HG03175 (cell line): ENCODE measurements at regions not wholly inside any gene's neighbourhood (a gene's known extent, or its start where the extent isn't known, plus 50 kb on each side); places are given as distances from the start of the nearest gene placed in this dataset.

Experiments used
- ATAC-seq: cut with Tn5 transposase; IDR thresholded peaks from one replicate; pipeline ENCODE4 v1.9.1; 2021; ENCODE audit warnings: mild to moderate bottlenecking, moderate library complexity; ENCODE audit not compliant: unreplicated experiment

DNA sequence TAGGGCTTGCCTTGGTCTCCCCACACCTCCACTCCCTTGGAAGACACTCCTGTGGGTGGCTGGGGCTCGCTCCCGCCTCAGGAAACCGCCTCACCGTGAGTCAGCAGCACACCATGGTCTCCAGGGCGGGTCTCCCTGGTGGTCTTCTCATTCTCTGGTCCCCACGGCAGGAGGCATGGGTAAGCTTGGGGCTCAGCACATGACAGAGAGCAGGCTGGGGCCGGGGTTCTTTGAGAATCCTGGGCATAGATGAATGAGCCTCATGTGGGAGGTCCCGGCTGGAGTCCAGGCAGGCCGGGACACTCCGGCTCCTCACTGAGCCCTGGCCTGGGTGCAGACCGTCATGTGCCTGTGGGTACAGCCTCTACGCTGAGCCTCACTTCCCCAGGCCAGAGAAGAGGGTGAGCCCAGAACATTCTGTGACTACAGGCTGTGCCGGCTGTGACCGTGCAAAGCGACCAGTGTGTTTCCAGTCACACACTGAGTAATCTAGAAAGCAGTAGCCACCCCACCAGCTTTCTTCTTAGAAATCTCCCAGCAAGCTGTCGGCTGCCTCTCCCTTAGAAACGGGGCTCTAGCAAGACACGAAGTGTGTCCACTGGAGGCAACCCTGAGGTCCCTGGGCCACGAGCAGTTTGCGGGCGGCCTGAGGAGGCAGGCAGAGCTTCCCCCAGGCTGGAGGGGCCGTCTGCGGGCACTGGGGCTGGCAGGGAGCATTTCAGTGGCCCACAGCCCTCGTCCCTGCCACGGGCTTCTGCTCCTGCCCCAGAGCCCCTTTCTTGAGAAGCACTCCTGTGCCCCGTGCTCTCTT, 93.1 kb downstream of the RHOB start:
- no peak for ATAC-seq

DNA sequence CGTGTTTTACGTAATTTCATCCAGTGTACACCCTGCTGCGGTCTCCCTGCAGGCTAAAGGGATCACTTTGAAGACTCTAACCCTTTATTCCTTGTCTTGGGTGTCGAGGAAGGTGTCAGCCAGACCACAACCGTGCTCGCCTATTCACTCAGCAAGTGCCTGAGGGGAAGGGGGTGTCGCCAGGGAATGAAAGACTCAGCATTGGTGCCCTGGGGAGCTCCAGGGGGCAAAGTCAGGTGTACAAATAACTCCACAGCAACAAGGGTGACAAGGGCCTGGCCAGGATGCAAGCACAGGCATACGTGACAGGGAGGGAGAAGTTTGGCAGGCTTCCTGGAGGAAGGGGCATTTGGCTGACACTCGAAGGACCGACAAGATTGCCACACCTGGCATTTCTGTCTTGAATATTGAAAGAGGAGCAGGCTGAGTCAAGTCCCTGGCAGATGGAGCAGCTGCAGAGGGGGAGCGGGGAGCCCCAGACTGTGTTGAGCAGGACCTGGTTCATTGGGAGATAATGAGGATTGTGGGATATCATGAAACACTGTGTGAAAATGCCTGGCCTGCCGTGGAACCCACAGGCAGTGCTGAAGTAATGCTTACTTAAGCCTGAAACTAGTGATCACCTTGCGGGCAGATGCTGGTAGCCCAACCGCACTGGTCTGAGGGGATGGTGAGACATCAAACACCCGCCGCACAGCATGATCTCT, 93.9 kb downstream of the RHOB start:
- ATAC-seq, result no peak

DNA sequence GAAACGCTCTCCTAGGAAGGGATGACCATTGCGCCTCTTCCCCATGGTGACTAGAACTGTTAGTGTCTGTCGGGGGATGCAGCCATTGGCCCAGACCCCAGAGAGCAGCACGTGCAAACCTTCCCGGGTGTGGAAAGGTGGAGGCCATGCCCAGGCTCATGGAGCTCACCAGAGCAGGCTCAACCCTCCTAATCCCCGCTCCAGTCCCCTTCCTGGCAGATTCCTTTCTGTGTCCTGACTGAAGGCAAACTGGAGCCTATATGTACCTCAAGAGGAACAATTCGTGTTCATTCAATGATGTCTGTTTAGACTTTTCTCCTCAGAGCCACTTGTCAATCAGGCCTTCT, 94.4 kb downstream of the RHOB start:
- ATAC-seq, result no peak

DNA sequence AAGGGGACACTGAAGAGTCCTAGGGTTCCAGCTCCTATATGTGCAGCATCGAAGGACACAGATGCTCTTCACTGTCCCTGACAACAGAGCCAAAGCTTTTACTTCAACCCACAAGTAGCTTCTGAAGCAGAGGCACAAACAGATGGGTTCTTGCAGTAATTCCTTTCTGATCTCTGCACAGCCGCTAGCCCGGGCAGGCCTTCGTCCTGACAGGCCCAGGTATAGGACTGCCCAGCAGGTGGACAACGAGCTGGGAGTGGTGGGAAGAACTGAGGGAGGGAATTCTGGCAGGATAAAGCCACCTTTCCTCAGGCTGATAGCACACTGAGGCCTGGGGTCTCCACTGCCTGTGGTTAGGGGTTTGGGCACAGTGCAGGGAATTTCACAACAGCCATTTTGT, 94.8 kb downstream of the RHOB start:
- ATAC-seq, result no peak

DNA sequence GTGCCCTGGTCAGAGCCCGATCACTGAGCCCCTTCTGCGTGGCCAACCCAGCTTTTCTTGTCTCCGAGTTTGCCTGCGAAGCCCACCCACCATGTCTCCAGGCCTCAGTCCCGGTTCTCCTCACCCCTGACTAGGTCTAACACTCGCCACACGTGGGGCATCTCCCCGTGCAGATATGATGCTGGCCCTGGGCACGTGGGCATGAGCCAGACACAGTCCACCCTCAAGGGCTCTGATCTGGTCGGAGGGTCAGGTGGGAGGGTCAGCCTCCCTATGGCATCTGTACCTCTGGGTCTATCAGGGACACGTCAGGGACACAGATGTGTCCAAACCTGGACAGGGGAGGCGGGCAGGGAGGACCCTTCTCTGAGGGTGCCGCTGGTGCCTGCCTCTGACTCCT, 95.4 kb downstream of the RHOB start:
- no peak for ATAC-seq

DNA sequence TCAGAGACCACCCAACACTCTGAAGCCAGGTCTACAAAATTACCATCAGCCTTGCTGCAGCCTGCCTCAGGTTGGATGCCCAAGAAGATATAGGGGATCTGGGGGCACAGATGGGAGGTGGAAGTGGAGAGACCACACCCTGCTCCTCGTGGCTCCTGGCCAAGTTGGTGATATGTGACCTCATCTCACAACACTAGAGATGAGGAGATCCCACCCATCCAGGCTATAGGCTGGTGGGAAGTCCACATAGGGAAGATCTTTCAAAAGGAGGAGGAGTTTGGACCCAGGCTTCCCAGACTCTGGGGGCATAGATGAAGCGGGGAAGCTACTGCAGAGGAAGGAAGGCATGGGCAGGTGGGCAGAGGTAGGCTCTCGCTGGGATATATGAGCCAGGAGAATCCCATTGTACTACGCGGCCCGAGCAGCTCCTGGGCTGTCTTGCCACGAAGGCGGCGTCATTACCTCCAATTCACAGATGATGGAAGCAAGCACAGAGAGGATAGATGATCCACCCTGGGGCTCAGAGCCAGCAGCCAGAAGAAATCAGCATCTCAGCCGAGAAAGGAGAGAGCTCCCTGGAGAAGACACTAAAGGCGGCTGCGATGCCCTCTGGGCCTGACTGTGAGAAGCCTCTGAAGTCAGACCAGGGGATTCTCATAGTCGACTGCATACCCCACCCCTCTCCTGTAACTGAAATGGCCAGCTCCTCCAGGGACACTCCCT, 96.0 kb downstream of the RHOB start:
- ATAC-seq, result no peak

DNA sequence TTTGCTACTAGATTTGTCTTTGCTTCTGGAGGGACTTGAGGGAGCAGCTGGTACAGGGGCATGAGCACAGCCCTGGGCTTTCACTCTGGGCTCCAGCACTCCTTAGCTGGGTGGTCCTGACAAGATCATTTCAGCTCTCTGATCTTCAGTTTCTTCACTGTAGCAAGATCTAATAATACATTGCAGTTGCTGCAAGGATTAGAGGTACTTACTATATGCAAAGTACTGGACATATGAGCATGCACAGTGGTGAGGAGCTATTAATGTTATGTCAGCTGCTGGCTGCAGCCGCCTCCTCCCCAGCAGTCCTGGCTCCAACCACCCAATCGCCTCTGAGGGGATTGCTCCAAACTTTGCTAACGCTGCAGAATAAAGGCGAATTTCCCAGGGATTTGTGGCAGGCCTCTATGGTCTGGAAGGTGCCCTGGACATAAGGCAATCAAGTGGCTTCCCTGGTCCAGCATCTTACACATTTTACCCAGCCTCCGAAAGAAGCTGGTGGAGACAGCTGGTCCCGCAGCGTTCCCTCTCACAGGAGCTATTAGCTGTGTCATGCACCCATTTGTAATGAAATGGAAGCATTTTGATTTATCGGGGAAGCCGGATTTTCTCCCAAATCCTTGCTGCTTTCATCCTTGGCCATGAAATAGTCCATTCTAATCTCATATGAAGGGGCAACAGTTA, 96.7 kb downstream of the RHOB start:
- ATAC-seq, result no peak

DNA sequence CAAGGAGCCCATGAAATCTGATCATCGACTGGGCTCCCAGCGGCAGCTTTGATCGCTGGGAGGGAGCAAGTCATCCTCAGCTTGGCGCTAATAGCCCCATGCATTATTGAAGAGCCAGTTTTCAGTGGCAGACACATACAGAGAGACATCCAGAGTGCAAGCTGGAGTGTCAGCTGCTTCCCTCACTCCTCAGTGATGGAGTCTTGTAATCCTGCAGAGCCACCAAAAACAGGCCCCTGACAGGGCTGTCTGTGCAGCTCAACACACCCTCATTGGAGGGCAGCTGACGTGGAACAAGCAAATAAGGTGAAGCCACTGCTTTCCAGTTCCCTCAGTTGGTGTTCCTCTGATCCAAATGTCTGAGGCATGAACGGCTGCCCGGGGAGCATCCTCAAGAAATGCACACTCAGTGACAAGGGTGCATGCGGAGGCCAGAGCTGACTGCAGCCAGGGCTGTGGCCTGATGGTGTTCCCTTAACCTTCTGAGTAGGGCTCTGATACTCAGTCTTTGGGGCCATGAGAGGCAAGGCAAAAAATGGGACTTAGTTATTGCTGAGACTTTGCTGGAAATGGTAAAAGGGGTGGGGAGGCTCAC, 97.4 kb downstream of the RHOB start:
- ATAC-seq, result no peak

DNA sequence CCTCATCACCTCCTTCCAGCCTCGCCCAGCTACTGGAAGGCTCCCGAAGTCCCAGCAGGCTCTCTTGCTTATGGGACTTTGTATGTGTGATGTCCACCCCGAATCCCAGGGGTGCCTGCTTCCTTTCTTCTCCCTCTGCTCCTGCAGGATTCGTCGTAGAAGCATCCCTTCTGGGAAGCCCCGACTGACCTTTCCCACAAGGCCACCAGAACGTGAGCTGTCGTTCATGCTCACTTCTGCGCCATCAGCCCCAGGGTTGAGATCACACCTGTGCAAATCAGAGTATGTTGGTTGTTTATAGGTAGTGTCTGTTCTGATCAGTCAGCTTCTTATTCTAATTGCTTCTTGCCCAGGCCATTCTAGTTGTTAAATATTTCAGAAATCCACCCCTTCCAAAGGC, 101.8 kb downstream of the HS1BP3 start:
- no peak for ATAC-seq

DNA sequence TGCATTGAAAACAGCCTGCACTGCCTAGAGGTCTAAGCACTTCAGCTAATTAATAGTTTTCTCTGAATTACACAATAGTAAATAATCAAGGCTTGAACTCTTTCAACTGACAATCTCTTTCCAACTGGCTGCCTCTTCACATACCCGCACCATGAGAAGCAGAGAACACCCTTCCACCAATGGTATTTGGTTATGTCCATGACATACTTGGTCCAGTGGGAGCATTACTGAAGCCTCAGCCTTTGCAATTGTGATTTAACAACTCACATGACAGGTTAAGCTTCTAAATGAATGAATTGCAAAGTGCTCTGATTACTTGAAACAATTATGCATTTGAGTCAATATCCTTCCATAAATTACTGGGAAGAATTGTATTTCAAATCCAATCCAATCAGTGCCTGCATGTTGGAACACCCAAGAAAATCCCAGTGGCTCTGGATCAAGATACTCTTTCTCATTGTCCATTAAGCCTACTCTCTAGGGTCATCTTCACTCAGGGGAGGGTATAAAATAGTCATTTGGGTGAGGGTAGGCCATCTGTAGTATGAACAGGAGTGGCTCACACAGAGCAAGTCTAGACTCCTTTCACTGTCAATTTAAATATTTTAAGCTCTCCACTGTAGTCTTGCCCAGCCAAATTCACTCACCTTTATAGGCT, 101.1 kb downstream of the HS1BP3 start:
- ATAC-seq, result no peak

DNA sequence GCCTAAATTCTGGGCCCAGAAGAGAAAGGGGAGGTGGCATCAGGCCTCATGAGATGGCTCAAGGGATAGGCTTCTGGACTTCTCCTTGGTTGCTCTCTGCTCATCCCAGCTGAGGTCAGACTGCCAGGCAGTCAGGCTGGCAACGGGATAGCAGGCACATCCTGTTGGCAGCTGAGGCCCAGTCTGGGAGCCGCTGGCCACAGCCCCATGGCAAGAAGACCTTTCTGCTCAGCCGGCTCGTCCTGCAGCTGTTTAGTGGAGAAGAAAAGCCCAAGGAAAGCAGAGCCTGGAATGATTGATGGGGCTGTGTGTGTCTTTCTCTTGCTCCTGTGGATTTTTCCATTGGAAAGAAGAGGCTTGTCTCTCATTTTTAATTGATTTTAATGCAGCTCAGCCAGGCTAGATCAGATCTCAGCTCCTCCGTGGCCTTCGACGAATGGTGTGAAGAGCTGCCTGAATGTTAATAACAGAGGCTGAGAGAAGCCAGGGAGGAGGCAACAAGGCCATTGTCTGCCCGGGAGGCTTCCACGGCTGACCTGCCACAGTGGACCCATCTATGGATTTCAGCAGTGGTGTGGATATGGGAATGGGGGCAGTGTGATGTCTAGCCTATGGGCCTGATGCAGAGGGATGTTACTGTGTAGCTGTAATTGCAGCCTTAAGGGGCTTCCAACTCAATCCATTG, 99.5 kb downstream of the HS1BP3 start:
- no peak for ATAC-seq

DNA sequence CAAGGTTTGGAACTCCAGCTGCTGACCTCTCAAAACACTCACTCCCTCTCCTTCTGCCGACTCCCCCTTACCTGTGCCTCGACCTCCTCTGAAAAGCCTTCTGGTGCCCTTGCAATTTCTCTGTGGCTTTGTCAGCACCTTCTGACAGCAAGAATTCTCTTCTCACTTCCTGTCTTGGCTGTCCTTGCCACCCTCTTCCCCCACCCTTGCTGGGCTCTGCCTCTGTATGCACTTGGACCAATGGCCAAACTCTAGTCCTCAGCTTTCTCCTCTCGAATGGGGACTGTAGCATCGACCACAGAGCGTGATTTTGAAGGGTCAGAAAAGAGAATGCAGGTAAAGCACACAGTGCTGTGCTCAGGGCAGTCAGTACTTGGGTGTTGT, 99.0 kb downstream of the HS1BP3 start:
- ATAC-seq, result peak; percentile 45

DNA sequence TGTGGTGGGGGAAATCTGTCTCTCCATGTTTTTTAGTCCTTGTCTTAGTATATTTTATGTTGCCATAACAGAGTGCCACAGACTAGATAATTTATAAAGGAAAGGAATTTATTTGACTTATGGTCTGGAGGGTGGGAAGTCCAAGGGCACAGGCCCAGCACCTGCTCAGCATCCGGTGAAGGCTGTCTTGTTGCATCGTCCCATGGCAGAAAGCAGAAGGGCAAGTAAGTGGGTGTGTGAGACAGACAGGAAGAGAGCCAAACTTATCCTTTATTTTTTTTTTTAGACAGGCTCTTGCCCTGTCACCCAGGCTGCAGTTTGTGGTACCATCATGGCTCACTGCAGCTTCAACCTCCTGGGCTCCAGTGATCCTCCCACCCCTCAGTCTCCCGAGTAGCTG, 98.1 kb downstream of the HS1BP3 start:
- no peak for ATAC-seq

DNA sequence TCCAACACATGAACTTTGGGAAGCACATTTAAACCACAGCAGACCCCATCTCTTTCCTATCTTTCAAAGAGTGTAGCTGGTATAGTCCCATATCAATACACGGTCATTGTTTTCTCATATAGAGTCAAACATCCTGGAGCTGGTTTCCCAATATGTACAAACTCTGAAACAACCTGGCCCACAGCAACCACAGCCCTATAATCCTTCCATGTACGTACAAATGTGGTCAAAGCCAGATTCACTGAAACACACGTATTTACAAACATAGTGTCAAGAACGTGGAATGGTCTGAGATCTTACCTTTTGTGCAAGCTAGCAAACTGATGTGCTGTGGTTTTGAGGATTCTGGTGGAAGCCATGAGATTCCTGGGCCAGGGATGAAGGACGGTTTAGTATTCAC, 97.3 kb downstream of the HS1BP3 start:
- ATAC-seq, result no peak

DNA sequence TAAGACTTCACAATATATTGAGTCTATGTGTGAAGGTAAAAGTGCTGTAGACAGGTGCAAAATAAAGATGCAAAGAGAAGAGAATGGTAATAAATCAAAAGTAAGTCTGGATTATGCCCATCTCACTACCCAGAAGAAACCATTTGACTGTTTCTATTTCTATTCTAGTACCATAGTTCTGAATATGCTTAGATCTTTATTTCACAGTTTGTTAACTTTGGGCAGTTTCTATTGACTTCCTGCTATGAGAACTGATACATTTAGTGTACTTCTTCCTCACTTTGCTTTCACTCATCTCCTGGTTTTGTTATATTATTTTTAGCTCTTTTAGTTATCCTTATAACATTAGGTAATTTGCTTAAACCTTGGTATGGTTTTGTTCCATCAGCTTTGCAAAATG, 94.9 kb downstream of the HS1BP3 start:
- ATAC-seq, result no peak

DNA sequence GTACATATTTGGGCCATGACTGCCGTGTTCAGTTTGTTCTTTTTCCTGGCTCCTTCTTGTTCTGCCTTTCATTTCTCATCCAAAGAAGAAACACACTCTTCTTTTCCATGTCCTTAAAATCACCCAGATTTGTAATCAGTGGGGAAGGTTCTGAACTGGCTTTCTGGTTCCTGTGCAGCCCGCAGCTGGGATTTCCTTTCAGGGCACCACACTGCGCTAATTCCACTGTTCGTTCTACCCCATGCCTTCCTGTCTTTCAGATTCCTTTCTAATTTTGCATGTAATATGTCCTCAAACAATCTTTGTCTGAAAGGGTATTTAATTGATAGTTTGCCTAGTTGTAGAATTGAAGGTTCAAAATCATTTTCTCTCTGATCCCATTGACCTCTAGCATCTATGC, 94.1 kb downstream of the HS1BP3 start:
- no peak for ATAC-seq

DNA sequence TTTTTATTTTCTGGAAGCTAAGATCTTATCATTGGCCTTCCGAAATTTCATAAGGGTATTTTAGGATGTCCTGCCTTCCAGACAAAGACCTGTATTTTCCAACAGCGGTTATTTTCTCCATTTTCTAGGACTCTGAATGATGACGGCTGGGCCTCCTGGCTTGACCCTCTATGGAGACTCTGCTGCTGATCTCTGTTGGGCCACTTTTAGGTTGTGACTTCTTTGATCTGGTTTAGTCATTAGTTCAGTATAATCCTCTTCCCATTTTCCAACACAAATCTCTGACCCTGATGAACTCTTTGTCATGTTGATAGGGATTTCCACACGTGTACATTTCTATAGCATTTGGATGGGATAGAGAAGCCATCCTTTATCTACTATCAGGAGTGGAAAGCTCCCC, 93.7 kb downstream of the HS1BP3 start:
- no peak for ATAC-seq

DNA sequence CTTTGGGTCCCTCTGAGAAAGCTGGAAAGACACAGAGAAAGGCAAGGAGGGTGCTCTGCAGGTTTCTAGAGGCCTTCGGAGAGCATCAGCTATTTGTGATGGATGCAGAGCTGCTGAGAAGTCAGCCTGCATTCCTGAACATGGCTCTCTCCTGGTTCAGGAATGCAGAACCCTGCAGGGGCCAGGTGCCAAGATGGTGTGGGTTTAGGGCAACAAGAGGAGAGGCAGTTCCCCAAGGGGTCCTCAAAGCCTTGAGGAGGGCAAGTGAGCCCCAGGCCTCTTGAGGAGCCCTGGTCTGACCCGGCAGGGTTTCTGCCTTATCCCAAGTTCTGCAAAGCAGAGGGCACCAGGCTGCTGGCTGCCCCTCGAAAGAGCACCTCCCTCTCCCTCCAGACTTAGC, 93.3 kb downstream of the HS1BP3 start:
- ATAC-seq, result no peak

DNA sequence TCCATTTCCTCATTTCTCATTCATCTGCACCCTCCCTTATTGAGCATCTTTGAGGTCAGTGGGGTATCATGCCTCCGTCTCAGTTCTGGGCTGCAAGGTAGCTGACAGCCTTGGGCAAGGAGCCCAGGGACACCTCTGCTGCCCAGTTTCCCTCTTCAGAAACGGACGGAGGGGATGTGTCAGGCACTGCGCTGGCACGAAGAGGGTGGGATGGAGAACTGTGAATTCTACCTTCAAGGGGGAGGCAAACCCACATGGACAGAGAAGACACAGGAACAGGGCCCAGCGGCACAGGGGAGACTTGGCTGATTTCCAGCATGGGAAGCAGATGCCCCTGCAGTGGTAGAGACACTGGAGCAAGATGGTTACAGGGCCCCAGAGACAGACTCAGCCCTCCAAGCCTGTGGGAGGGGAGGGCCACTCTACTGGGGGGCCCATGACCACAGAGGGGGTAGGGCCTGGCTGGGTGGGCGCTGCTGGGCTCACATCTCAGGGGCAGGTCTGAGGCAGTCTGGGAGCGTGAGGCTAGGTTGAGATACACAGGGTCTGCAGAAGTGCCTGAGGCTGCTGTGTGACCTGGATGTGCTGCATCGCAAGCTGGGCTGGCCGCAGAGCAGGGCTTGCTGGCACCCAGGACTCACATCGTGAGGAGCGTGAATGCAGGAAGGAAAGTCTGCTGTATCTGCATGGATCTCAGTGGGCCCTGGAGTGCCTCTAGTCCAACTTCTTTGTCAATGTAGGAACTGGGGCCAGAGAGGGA, 92.3 kb downstream of the HS1BP3 start:
- ATAC-seq, result no peak
